ENCODE measurements at regions not wholly inside any gene's neighbourhood (a gene's known extent, or its start where the extent isn't known, plus 50 kb on each side); places are given as distances from the start of the nearest gene placed in this dataset.

- Histone ChIP-seq H3K27me3 (peaks cover under 1% of the 10 kb centered on the region), H3K4me3 (no peak overlapping the region), H3K27ac (peak overlapping the region; percentile 52), H3K9me3 (no peaks in the 10 kb centered on the region), H3K36me3 (no peaks in the 10 kb centered on the region), H3K4me1 (peaks cover 31% of the 10 kb centered on the region)
- no peak for TF ChIP-seq POLR2A (IDR thresholded peaks at IDR 0.05)
- TF ChIP-seq POLR2AphosphoS5 (IDR thresholded peaks at IDR 0.05): no peak
- TF ChIP-seq CTCF (IDR thresholded peaks at IDR 0.05): no peak
- TF ChIP-seq EP300 (IDR thresholded peaks at IDR 0.05): no peak
- DNase-seq (ENCODE audit: low spot score in 2 of 2): no peak
- 60% methylated on average over 2 of the region's 6 CpGs for WGBS
Observed at GRCh38 chr21:41620541-41620940, 112.6 kb upstream of the TMPRSS2 start.

GRCh38 chr21:41616031-41616591 is 108.2 kb upstream of the TMPRSS2 start:
- Histone ChIP-seq H3K36me3 (no peaks in the 10 kb centered on the region), H3K4me1 (peaks cover 53% of the 10 kb centered on the region), H3K27ac (peak overlapping the region; percentile 75), H3K27me3 (no peaks in the 10 kb centered on the region), H3K4me3 (no peak overlapping the region), H3K9me3 (no peaks in the 10 kb centered on the region)
- TF ChIP-seq CTCF (IDR thresholded peaks at IDR 0.05): no peak
- TF ChIP-seq POLR2A (IDR thresholded peaks at IDR 0.05): no peak
- no peak for TF ChIP-seq POLR2AphosphoS5 (IDR thresholded peaks at IDR 0.05)
- TF ChIP-seq EP300 (IDR thresholded peaks at IDR 0.05): no peak
- DNase-seq (ENCODE audit: low spot score in 2 of 2): no peak
- WGBS: 21% methylated on average over 6 of the region's 8 CpGs

GRCh38 chr21:41615613-41616012 is 107.7 kb upstream of the TMPRSS2 start:
- peak overlapping the region; percentile 75 for H3K27ac ChIP-seq
- H3K36me3 ChIP-seq: no peaks in the 10 kb centered on the region
- H3K9me3 ChIP-seq: no peaks in the 10 kb centered on the region
- DNase-seq (ENCODE audit: low spot score in 2 of 2): no peak
- WGBS: 36% methylated on average over 1 of the region's 1 CpG
- TF ChIP-seq POLR2AphosphoS5 (IDR thresholded peaks at IDR 0.05) (peak in 1 of 3 donors; percentile 16), CTCF (IDR thresholded peaks at IDR 0.05) (no peak)
- H3K4me1 ChIP-seq: peaks cover 49% of the 10 kb centered on the region
- no peaks in the 10 kb centered on the region for H3K27me3 ChIP-seq
- H3K4me3 ChIP-seq: no peak overlapping the region

DNA sequence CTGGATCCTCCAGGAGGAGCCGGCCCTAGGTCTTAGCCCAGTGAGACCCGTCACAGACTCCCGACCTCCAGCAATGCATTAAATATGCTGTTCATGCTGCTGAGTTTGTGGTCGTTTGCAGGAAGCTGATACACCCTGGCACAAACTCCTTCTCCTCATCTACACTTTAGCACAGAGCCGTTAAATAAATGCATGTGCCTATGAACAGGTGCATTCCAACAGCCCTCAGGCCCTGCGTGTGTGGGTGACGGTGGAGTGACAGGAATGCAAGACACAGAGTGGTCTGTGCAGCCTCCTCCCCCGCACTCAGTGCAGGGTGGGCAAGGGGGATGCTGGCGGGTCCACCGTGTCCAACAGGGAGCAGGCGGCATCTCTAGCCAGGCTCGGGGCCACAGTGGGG is 106.6 kb upstream of the TMPRSS2 start:
- Histone ChIP-seq H3K36me3 (no peaks in the 10 kb centered on the region), H3K4me3 (no peak overlapping the region), H3K27ac (no peak overlapping the region), H3K27me3 (no peaks in the 10 kb centered on the region), H3K9me3 (no peaks in the 10 kb centered on the region), H3K4me1 (peaks cover 45% of the 10 kb centered on the region)
- no peak for DNase-seq (ENCODE audit: low spot score in 2 of 2)
- TF ChIP-seq POLR2A (IDR thresholded peaks at IDR 0.05) (no peak), POLR2AphosphoS5 (IDR thresholded peaks at IDR 0.05) (no peak), EP300 (IDR thresholded peaks at IDR 0.05) (no peak), CTCF (IDR thresholded peaks at IDR 0.05) (no peak)
- WGBS: 75% methylated on average over 9 of the region's 12 CpGs

DNA sequence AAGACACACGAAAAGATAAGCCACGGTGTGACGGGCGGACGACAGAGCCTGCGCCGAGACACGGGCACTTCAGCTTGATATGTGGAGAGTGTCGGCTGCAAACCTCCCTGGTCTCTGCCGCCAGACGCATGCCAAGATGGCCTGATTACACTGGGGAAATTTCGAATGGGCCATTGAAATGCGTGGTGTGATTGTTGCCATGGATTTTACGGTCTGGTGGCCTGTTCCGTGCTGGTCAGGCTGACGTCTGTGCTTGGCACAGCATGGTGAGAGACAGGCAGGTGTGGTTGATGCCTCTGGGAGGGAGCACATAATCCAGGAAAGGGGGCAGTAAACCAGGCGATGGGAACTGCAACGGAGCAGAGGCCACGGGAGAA is 105.6 kb upstream of the TMPRSS2 start:
- H3K27me3 ChIP-seq: no peaks in the 10 kb centered on the region
- H3K4me3 ChIP-seq: no peak overlapping the region
- H3K27ac ChIP-seq: peak overlapping the region; percentile 73
- H3K36me3 ChIP-seq: no peaks in the 10 kb centered on the region
- WGBS: 80% methylated on average over 19 of the region's 19 CpGs
- peaks cover 45% of the 10 kb centered on the region for H3K4me1 ChIP-seq
- no peaks in the 10 kb centered on the region for H3K9me3 ChIP-seq
- TF ChIP-seq CTCF (IDR thresholded peaks at IDR 0.05): no peak
- no peak for TF ChIP-seq EP300 (IDR thresholded peaks at IDR 0.05)
- TF ChIP-seq POLR2AphosphoS5 (IDR thresholded peaks at IDR 0.05): no peak
- TF ChIP-seq POLR2A (IDR thresholded peaks at IDR 0.05): no peak
- DNase-seq (ENCODE audit: low spot score in 2 of 2): no peak

Measured in suprapubic skin (tissue), 4 donors.